Kidney (tissue), 13 donors: ENCODE measurements at regions not wholly inside any gene's neighbourhood (a gene's known extent, or its start where the extent isn't known, plus 50 kb on each side); places are given as distances from the start of the nearest gene placed in this dataset.
"Not testable (repeated sequence)": the region's sequence is repeated elsewhere in the genome, so short reads cannot be mapped to it uniquely, and the experiment has no call there.

Experiments
- DNase-seq, 5 donors: peaks; one replicate each; pipeline ENCODE4 v3.0.0-alpha.2; 2013 to 2020
- FAIRE-seq: peaks from 2 replicates; lab custom pipeline; 2012; peaks lifted over from hg19 to GRCh38; lab: Jason Lieb, UNC
- H3K27ac ChIP-seq, 2 donors: one replicate each; pipeline ENCODE4 v1.7.0; 2013; ENCODE audit warnings: low read depth in 2 of 2, low read length in 2 of 2, inconsistent platforms in 1 of 2
- H3K27me3 ChIP-seq: one replicate; pipeline ENCODE4 v1.7.1; 2013; ENCODE audit warnings: low read length, inconsistent platforms; ENCODE audit not compliant: control insufficient read depth, insufficient read depth
- H3K36me3 ChIP-seq, 3 donors: one replicate each; pipeline versions ENCODE4 v1.7.0 to v1.7.1; 2013; ENCODE audit warnings: low read length in 3 of 3, control low read depth in 1 of 3, inconsistent platforms in 1 of 3; ENCODE audit not compliant: insufficient read depth in 3 of 3, control insufficient read depth in 2 of 3
- H3K4me1 ChIP-seq, 3 donors: one replicate each; pipeline versions ENCODE4 v1.7.0 to v1.7.1; 2013; ENCODE audit warnings: low read length in 3 of 3, inconsistent platforms in 1 of 3, low read depth in 1 of 3; ENCODE audit not compliant: control insufficient read depth in 2 of 3, insufficient read depth in 2 of 3
- H3K4me3 ChIP-seq, 3 donors: one replicate each; pipeline versions ENCODE4 v1.7.0 to v1.8.1; 2013; ENCODE audit warnings: low read length in 3 of 3, control low read depth in 1 of 3, inconsistent platforms in 1 of 3
- H3K9ac ChIP-seq, 3 donors: one replicate each; pipeline versions ENCODE4 v1.7.0 to v1.7.1; 2013; ENCODE audit warnings: low read length in 3 of 3, control low read depth in 1 of 3, inconsistent platforms in 1 of 3
- H3K9me3 ChIP-seq, 3 donors: one replicate each; pipeline versions ENCODE4 v1.7.0 to v1.7.1; 2013; ENCODE audit warnings: low read length in 3 of 3, control low read depth in 1 of 3, inconsistent platforms in 1 of 3; ENCODE audit not compliant: control insufficient read depth in 2 of 3, insufficient read depth in 1 of 3
- intact Hi-C: fragments of 100-400 bp; cut with DNase I; formaldehyde crosslinking; loops from one replicate; pipeline ENCODE4 v1.11.1; 2022
- TF ChIP-seq, protein P1 (sequence below): IDR thresholded peaks from 3 replicates; pipeline ENCODE4 v1.5.1; 2012; ENCODE audit warnings: mild to moderate bottlenecking, moderate library complexity, borderline replicate concordance; ENCODE audit not compliant: insufficient read depth; ENCODE audit errors: extremely low read depth
- donor health status: control.
- donor health status: control.
- donor health status: control.
- donor health status: control.
- donor health status: control.
- donor health status: DM: yes; HTN: yes; CAD: no.
- donor health status: Normal renal cell carcinoma (clear cell type).

- FAIRE-seq (no peak), DNase-seq (no peak)
These were observed 210.4 kb upstream of the RFX3 start for GRCh38 chr9:3736161-3736560.

DNA sequence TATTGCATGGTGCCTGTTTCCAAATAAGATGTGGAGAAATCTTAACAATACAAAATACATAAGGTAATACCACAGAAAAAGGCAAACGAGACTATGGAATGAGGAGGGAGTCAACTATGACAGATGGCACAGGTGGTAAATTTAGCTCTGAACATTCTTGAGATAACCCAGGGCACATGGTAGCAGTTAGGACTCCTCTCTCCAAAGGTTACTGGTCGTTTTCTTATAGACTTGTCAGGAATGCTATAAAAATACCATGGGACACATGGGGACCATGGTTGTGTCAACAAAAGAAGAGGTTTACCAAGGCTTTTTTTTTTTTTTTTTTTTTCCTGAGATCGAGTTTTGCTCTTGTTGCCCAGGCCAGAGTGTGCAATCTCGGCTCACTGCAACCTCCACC is 209.4 kb upstream of the RFX3 start:
- Histone ChIP-seq H3K9me3 (no peaks in the 10 kb centered on the region), H3K4me3 (no peak overlapping the region), H3K27ac (no peak overlapping the region), H3K36me3 (no peaks in the 10 kb centered on the region), H3K4me1 (peaks cover 0 to 9% (median 7%) of the 10 kb centered on the region in 3 donors), H3K27me3 (no peaks in the 10 kb centered on the region), H3K9ac (no peak overlapping the region)
- DNase-seq (no peak), FAIRE-seq (no peak)
- TF ChIP-seq, protein P1, sequence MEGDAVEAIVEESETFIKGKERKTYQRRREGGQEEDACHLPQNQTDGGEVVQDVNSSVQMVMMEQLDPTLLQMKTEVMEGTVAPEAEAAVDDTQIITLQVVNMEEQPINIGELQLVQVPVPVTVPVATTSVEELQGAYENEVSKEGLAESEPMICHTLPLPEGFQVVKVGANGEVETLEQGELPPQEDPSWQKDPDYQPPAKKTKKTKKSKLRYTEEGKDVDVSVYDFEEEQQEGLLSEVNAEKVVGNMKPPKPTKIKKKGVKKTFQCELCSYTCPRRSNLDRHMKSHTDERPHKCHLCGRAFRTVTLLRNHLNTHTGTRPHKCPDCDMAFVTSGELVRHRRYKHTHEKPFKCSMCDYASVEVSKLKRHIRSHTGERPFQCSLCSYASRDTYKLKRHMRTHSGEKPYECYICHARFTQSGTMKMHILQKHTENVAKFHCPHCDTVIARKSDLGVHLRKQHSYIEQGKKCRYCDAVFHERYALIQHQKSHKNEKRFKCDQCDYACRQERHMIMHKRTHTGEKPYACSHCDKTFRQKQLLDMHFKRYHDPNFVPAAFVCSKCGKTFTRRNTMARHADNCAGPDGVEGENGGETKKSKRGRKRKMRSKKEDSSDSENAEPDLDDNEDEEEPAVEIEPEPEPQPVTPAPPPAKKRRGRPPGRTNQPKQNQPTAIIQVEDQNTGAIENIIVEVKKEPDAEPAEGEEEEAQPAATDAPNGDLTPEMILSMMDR = no peak
- intact Hi-C loops = no loop called here

More at GRCh38 chr9:3736161-3736560, 210.4 kb upstream of the RFX3 start:
- no peaks in the 10 kb centered on the region for H3K27me3 ChIP-seq
- H3K9me3 ChIP-seq = no peaks in the 10 kb centered on the region
- intact Hi-C loops = no loop called here
- no peak overlapping the region for H3K9ac ChIP-seq
- TF ChIP-seq, protein P1 = no peak
- no peak overlapping the region for H3K4me3 ChIP-seq
- H3K27ac ChIP-seq = no peak overlapping the region
- no peaks in the 10 kb centered on the region for H3K36me3 ChIP-seq
- peaks cover 0 to 9% (median 7%) of the 10 kb centered on the region in 3 donors for H3K4me1 ChIP-seq

DNA sequence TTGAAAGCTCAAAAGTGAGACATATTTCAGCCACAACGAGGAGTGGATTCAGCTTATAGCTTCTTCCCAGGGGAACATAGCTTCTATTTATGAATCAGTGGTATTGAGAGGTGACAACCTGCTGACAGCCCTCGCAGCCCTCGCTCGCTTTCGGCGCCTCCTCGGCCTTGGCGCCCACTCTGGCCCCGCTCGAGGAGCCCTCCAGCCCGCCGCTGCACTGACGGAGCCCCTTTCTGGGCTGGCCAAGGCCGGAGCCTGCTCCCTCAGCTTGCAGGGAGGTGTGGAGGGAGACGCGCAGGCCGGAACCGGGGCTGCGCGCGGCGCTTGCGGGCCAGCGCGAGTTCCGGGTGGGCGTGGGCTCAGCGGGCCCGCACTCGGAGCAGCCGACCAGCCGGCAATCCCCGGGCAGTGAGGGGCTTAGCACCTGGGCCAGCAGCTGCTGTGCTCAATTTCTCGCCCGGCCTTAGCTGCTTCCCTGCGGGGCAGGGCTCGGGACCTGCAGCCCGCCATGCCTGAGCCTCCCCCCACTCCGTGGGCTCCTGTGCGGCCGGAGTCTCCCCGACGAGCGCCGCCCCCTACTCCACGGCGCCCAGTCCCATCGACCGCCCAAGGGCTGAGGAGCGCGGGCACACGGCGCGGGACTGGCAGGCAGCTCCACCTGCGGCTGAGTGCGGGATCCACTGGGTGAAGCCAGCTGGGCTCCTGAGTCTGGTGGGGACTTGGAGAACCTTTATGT is 207.9 kb upstream of the RFX3 start:
- not testable (repeated sequence) for H3K27ac ChIP-seq

DNA sequence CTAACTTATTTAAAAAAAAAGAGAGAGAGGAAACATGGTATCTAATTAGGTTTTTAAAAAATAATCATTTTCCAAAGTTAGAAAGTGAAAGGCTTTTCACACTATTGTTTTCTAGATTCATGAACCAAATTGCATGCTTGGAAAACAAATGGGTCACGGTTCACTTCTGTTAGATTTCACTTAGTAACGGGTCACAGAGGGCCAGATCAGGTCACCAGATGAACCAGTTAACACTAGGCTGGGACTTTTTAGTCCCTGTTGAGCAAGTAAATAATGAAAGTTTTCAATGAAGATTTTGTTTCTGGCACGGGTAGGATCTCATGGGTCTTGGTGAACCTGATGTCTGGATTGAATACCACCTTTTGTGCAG is 207.2 kb upstream of the RFX3 start:
- peak overlapping the region in 1 of 2 donors; percentile 16 for H3K27ac ChIP-seq
- no peaks in the 10 kb centered on the region for H3K9me3 ChIP-seq
- no peaks in the 10 kb centered on the region for H3K36me3 ChIP-seq
- FAIRE-seq = no peak
- no peak overlapping the region for H3K4me3 ChIP-seq
- H3K4me1 ChIP-seq = peaks cover 0 to 9% (median 7%) of the 10 kb centered on the region in 3 donors
- no peak overlapping the region for H3K9ac ChIP-seq
- intact Hi-C loops = no loop called here
- TF ChIP-seq, protein P1 = no peak
- peak in 1 of 5 donors; percentile 26 for DNase-seq
- no peaks in the 10 kb centered on the region for H3K27me3 ChIP-seq

More for the DNA sequence above, 207.9 kb upstream of the RFX3 start:
- H3K4me1 ChIP-seq, H3K27me3 ChIP-seq, H3K4me3 ChIP-seq, FAIRE-seq, H3K9me3 ChIP-seq, H3K9ac ChIP-seq, DNase-seq, H3K36me3 ChIP-seq, intact Hi-C loops: not testable (repeated sequence)
